ENCODE measurements at regions not wholly inside any gene's neighbourhood (a gene's known extent, or its start where the extent isn't known, plus 50 kb on each side); places are given as distances from the start of the nearest gene placed in this dataset.

DNA sequence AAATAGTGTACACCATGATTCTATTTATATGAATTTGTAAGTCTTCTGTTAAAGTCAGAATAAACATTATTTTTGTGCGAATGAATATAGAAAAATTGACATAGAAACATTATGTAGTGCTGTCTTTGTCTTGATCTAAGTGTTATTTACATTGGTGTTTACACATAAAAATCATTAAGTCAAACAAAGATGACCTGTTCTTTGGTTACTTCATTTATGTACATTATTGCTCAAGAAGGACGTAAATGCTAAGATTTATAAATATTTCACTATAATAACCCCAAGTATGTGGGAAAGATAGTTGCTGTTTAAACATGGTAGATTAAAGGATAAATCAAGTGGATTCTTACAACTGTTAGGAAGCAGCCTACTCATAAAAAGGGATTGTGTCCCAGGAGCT, 536.8 kb upstream of the DSEL start:
- Histone ChIP-seq H3K27ac (ENCODE audit: low read depth in 1 of 2, low read length in 1 of 2) (no peak overlapping the region), H3K4me1 (ENCODE audit: control insufficient read depth in 2 of 2, insufficient read depth in 2 of 2, low read length in 2 of 2) (no peaks in the 10 kb centered on the region), H3K36me3 (ENCODE audit: control insufficient read depth in 2 of 2, insufficient read depth in 2 of 2, low read length in 1 of 2) (no peaks in the 10 kb centered on the region), H3K27me3 (ENCODE audit: control insufficient read depth in 2 of 2, insufficient read depth in 1 of 2, low read length in 1 of 2) (no peaks in the 10 kb centered on the region), H3K4me3 (ENCODE audit: low read length in 2 of 2) (no peak overlapping the region), H3K9me3 (ENCODE audit: control insufficient read depth in 2 of 2, insufficient read depth in 1 of 2, low read length in 1 of 2) (no peaks in the 10 kb centered on the region)
- no peak for DNase-seq (ENCODE audit: low read depth in 6 of 9, low spot score in 9 of 9)
- 95% methylated on average over 2 of the region's 2 CpGs for WGBS

DNA sequence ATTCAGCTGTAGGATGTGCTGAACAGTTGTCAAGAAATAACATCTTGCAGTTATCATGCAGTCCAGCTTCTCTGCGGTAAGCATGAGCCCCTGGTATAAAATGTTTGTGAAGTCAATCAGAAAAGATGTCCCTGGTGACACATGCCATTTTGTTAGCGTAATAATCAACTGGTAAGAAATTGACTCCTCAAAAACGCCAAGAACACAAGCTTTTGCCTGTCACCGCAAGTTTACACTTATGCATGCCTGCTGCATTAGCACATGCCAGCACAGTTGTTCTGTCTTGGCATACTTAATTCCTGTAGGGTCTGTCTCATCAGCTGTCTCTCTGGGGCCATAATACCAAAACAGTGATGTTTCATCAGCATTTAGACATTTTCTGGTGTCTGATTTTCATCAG, 524.8 kb upstream of the DSEL start:
- 92% methylated on average over 4 of the region's 4 CpGs for WGBS
- H3K36me3 ChIP-seq (ENCODE audit: control insufficient read depth in 2 of 2, insufficient read depth in 2 of 2, low read length in 1 of 2) = no peaks in the 10 kb centered on the region
- no peaks in the 10 kb centered on the region for H3K4me1 ChIP-seq (ENCODE audit: control insufficient read depth in 2 of 2, insufficient read depth in 2 of 2, low read length in 2 of 2)
- H3K9me3 ChIP-seq (ENCODE audit: control insufficient read depth in 2 of 2, insufficient read depth in 1 of 2, low read length in 1 of 2) = no peaks in the 10 kb centered on the region
- H3K27me3 ChIP-seq (ENCODE audit: control insufficient read depth in 2 of 2, insufficient read depth in 1 of 2, low read length in 1 of 2) = no peaks in the 10 kb centered on the region
- H3K4me3 ChIP-seq (ENCODE audit: low read length in 2 of 2) = no peak overlapping the region
- no peak for DNase-seq (ENCODE audit: low read depth in 6 of 9, low spot score in 9 of 9)
- no peak overlapping the region for H3K27ac ChIP-seq (ENCODE audit: low read depth in 1 of 2, low read length in 1 of 2)

DNA sequence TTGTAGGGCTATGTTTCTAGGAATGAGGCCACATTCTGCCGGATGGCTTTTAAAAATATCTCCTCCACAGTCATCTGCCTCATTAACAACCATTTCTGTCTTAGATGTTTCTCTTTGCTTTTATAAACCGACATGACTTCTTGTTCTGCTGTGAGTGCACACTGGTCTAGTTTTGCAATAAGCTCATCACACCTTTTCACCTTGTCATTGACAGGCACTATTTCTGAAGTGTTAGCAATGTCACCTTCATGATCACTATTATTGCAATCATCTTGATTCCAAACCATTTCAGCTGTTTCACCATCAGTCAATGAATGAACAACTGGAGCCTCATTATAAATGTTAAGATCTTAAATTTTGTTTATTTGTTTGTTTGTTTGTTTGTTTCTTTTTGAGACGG, 523.7 kb upstream of the DSEL start:
- no peak for DNase-seq (ENCODE audit: low read depth in 6 of 9, low spot score in 9 of 9)
- WGBS = 66% methylated on average over 3 of the region's 3 CpGs

DNA sequence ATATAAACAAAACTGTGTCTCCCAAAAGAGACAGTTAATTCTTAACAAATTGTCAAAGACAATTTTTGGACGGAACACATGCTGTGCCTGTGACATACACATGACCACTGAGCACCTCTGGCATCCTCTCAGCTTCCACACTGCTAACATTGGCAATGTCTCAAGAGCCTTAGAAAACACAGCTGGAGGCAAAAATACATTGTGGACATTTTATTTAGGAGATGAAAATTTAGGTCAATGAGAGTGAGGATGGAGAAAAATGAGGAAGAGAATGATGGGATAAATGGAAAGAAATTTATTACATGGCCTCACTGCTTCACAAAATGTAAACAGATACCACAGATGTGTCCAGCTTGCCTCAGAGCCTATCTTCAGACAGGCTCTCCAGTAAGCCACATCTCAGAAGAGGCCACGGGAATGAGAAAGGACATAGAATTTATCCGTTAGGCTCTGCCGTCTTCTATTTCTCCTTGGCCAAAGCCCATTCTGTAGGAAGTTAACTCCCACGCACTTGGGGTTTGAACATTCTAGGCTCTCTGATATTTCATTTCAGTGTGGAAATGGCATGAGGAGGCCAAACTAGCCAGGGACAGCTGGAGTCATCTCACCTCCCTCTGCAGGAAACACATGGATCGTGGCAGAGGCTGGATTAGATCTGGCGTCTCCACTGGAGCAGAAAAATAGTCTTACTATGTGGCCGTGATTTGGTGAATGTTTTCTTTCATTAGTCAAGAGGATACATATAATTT, 519.4 kb upstream of the DSEL start:
- WGBS = 75% methylated on average over 8 of the region's 8 CpGs
- no peak overlapping the region for H3K27ac ChIP-seq (ENCODE audit: low read depth in 1 of 2, low read length in 1 of 2)
- no peaks in the 10 kb centered on the region for H3K9me3 ChIP-seq (ENCODE audit: control insufficient read depth in 2 of 2, insufficient read depth in 1 of 2, low read length in 1 of 2)
- H3K36me3 ChIP-seq (ENCODE audit: control insufficient read depth in 2 of 2, insufficient read depth in 2 of 2, low read length in 1 of 2) = no peaks in the 10 kb centered on the region
- no peak for DNase-seq (ENCODE audit: low read depth in 6 of 9, low spot score in 9 of 9)
- no peak overlapping the region for H3K4me3 ChIP-seq (ENCODE audit: low read length in 2 of 2)
- H3K27me3 ChIP-seq (ENCODE audit: control insufficient read depth in 2 of 2, insufficient read depth in 1 of 2, low read length in 1 of 2) = no peaks in the 10 kb centered on the region
- no peaks in the 10 kb centered on the region for H3K4me1 ChIP-seq (ENCODE audit: control insufficient read depth in 2 of 2, insufficient read depth in 2 of 2, low read length in 2 of 2)

More for the DNA sequence above, 523.7 kb upstream of the DSEL start:
- Histone ChIP-seq H3K27ac (ENCODE audit: low read depth in 1 of 2, low read length in 1 of 2) (no peak overlapping the region), H3K9me3 (ENCODE audit: control insufficient read depth in 2 of 2, insufficient read depth in 1 of 2, low read length in 1 of 2) (no peaks in the 10 kb centered on the region), H3K27me3 (ENCODE audit: control insufficient read depth in 2 of 2, insufficient read depth in 1 of 2, low read length in 1 of 2) (no peaks in the 10 kb centered on the region), H3K4me1 (ENCODE audit: control insufficient read depth in 2 of 2, insufficient read depth in 2 of 2, low read length in 2 of 2) (no peaks in the 10 kb centered on the region), H3K4me3 (ENCODE audit: low read length in 2 of 2) (no peak overlapping the region), H3K36me3 (ENCODE audit: control insufficient read depth in 2 of 2, insufficient read depth in 2 of 2, low read length in 1 of 2) (no peaks in the 10 kb centered on the region)

DNA sequence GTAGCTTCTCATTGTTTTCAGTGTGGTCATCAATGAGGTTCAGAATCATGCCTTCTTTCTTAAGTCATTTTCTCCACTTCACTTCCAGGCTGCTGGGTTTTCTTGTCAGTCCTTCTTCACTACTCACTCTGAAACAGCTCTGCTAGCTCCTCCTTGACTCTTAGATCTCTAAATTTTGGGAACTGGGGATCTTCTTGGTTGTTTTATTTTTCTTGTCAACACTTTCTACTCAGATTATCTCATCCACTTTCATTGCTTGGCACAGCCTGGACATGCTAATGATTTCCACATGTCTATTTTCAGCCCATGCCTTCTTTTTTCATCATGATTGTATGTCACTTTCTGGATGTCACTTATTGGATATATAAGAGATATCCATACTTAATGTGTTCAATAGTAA, 517.8 kb upstream of the DSEL start:
- H3K27me3 ChIP-seq (ENCODE audit: control insufficient read depth in 2 of 2, insufficient read depth in 1 of 2, low read length in 1 of 2) = no peaks in the 10 kb centered on the region
- H3K4me3 ChIP-seq (ENCODE audit: low read length in 2 of 2) = no peak overlapping the region
- H3K27ac ChIP-seq (ENCODE audit: low read depth in 1 of 2, low read length in 1 of 2) = no peak overlapping the region
- no peaks in the 10 kb centered on the region for H3K4me1 ChIP-seq (ENCODE audit: control insufficient read depth in 2 of 2, insufficient read depth in 2 of 2, low read length in 2 of 2)
- H3K9me3 ChIP-seq (ENCODE audit: control insufficient read depth in 2 of 2, insufficient read depth in 1 of 2, low read length in 1 of 2) = no peaks in the 10 kb centered on the region
- no peak for DNase-seq (ENCODE audit: low read depth in 6 of 9, low spot score in 9 of 9)
- no peaks in the 10 kb centered on the region for H3K36me3 ChIP-seq (ENCODE audit: control insufficient read depth in 2 of 2, insufficient read depth in 2 of 2, low read length in 1 of 2)

DNA sequence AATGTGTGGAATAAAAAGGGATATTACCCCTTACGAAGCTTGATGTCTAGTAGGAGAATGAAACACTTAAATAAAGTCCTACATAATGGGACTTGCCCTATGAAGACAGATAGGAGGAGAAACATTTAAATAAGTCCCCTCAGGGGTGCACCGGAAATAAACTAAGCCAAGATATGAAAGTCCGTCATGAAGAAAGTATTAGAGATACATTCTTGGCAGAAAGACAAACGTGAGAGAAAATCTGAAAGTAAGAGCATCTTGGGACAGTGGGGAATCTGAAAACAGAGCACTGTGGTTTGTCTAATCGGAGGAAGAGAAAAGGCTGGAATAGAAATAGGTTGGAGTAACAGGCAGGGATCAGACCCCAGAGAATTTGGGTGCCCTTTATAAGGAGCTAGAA, 516.9 kb upstream of the DSEL start:
- no peak overlapping the region for H3K27ac ChIP-seq (ENCODE audit: low read depth in 1 of 2, low read length in 1 of 2)
- no peaks in the 10 kb centered on the region for H3K4me1 ChIP-seq (ENCODE audit: control insufficient read depth in 2 of 2, insufficient read depth in 2 of 2, low read length in 2 of 2)
- no peak overlapping the region for H3K4me3 ChIP-seq (ENCODE audit: low read length in 2 of 2)
- no peaks in the 10 kb centered on the region for H3K9me3 ChIP-seq (ENCODE audit: control insufficient read depth in 2 of 2, insufficient read depth in 1 of 2, low read length in 1 of 2)
- H3K36me3 ChIP-seq (ENCODE audit: control insufficient read depth in 2 of 2, insufficient read depth in 2 of 2, low read length in 1 of 2) = no peaks in the 10 kb centered on the region
- DNase-seq (ENCODE audit: low read depth in 6 of 9, low spot score in 9 of 9) = no peak
- H3K27me3 ChIP-seq (ENCODE audit: control insufficient read depth in 2 of 2, insufficient read depth in 1 of 2, low read length in 1 of 2) = no peaks in the 10 kb centered on the region
- 80% methylated on average over 5 of the region's 5 CpGs for WGBS

DNA sequence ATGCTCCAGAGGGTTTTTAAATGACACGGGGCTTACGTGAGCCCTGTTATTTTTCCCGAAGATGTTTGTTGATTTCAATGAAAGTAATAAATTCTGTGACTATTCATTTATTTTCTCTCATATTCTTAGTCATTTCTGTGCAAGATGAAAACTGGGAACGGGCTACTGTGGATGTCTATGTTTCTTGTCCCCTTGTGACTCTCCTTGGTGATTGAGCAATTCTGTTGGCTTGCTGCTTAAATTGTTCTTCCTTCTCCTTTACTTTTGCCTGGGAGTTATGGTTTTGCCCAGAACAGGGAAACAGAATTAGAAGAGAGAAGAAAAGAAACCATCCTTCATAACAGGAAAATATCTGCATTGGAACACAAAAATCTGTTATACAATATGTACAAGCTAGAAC, 508.2 kb upstream of the DSEL start:
- WGBS = 93% methylated on average over 4 of the region's 4 CpGs
- Histone ChIP-seq H3K4me1 (ENCODE audit: control insufficient read depth in 2 of 2, insufficient read depth in 2 of 2, low read length in 2 of 2) (no peaks in the 10 kb centered on the region), H3K36me3 (ENCODE audit: control insufficient read depth in 2 of 2, insufficient read depth in 2 of 2, low read length in 1 of 2) (no peaks in the 10 kb centered on the region), H3K27ac (ENCODE audit: low read depth in 1 of 2, low read length in 1 of 2) (no peak overlapping the region), H3K27me3 (ENCODE audit: control insufficient read depth in 2 of 2, insufficient read depth in 1 of 2, low read length in 1 of 2) (no peaks in the 10 kb centered on the region), H3K4me3 (ENCODE audit: low read length in 2 of 2) (no peak overlapping the region), H3K9me3 (ENCODE audit: control insufficient read depth in 2 of 2, insufficient read depth in 1 of 2, low read length in 1 of 2) (no peaks in the 10 kb centered on the region)
- DNase-seq (ENCODE audit: low read depth in 6 of 9, low spot score in 9 of 9) = no peak

DNA sequence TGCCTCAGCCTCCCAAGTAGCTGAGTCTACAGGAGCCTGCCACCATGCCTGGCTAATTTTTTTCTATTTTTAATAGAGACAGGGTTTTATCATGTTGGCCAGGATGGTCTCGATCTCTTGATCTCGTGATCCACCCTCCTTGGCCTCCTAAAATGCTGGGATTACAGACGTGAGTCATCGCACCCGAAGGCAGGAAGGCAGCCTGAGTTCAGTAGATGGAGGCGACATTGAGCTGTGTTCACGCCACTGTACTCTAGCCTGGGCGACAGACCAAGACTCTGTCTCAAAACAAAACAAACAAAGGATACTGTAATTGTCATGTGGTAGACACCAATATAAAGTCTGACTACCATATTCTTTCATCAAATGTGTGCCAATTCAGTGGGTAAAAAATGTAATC, 500.9 kb upstream of the DSEL start:
- Histone ChIP-seq H3K4me3 (ENCODE audit: low read length in 2 of 2) (no peak overlapping the region), H3K27me3 (ENCODE audit: control insufficient read depth in 2 of 2, insufficient read depth in 1 of 2, low read length in 1 of 2) (no peaks in the 10 kb centered on the region), H3K27ac (ENCODE audit: low read depth in 1 of 2, low read length in 1 of 2) (no peak overlapping the region), H3K4me1 (ENCODE audit: control insufficient read depth in 2 of 2, insufficient read depth in 2 of 2, low read length in 2 of 2) (no peaks in the 10 kb centered on the region), H3K36me3 (ENCODE audit: control insufficient read depth in 2 of 2, insufficient read depth in 2 of 2, low read length in 1 of 2) (no peaks in the 10 kb centered on the region), H3K9me3 (ENCODE audit: control insufficient read depth in 2 of 2, insufficient read depth in 1 of 2, low read length in 1 of 2) (no peaks in the 10 kb centered on the region)
- WGBS = 95% methylated on average over 8 of the region's 8 CpGs
- DNase-seq (ENCODE audit: low read depth in 6 of 9, low spot score in 9 of 9) = no peak

DNA sequence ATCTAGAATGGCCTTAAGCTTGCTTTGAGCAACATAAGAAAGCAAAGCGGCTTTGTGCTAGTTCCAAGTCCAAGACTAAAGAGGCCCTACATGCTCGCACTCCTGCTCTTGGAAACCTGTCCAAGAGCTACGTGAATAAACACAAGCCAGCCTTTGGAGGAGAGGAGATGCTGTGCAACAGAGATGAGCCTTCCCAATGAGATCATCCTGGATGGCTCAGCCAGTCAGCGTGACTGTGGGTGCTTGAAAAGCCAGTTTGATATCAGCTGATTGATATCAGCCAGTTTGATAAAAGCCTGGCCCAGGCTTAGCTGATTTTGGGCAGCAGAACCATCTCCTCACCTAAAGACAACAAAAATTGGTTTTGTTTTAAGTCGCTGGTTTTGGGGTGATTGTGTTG, 481.0 kb upstream of the DSEL start:
- no peak for DNase-seq (ENCODE audit: low read depth in 6 of 9, low spot score in 9 of 9)
- Histone ChIP-seq H3K27me3 (ENCODE audit: control insufficient read depth in 2 of 2, insufficient read depth in 1 of 2, low read length in 1 of 2) (no peaks in the 10 kb centered on the region), H3K4me3 (ENCODE audit: low read length in 2 of 2) (no peak overlapping the region), H3K4me1 (ENCODE audit: control insufficient read depth in 2 of 2, insufficient read depth in 2 of 2, low read length in 2 of 2) (no peaks in the 10 kb centered on the region), H3K36me3 (ENCODE audit: control insufficient read depth in 2 of 2, insufficient read depth in 2 of 2, low read length in 1 of 2) (no peaks in the 10 kb centered on the region), H3K27ac (ENCODE audit: low read depth in 1 of 2, low read length in 1 of 2) (no peak overlapping the region), H3K9me3 (ENCODE audit: control insufficient read depth in 2 of 2, insufficient read depth in 1 of 2, low read length in 1 of 2) (no peaks in the 10 kb centered on the region)
- 77% methylated on average over 5 of the region's 5 CpGs for WGBS

DNA sequence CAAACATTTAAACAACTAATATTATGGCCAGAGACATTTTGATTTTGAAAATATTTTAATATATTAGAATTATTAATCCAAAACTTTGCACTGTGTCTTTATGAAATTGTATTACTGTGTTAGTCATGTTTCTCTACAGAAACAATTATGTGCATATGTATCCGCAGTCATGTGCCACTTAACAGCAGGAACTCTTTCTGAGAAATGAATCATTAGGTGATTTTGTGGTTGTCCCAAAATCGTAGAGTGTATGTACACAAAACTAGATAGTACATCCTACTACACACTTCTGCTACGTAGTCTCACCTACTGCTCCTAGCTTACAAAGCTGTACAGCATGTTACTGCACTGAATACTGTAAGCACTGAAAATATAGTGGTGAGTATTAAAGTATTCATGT, 479.2 kb upstream of the DSEL start:
- no peak overlapping the region for H3K4me3 ChIP-seq (ENCODE audit: low read length in 2 of 2)
- no peak for DNase-seq (ENCODE audit: low read depth in 6 of 9, low spot score in 9 of 9)
- 88% methylated on average over 3 of the region's 3 CpGs for WGBS
- H3K27ac ChIP-seq (ENCODE audit: low read depth in 1 of 2, low read length in 1 of 2) = no peak overlapping the region
- no peaks in the 10 kb centered on the region for H3K27me3 ChIP-seq (ENCODE audit: control insufficient read depth in 2 of 2, insufficient read depth in 1 of 2, low read length in 1 of 2)
- H3K4me1 ChIP-seq (ENCODE audit: control insufficient read depth in 2 of 2, insufficient read depth in 2 of 2, low read length in 2 of 2) = no peaks in the 10 kb centered on the region
- H3K9me3 ChIP-seq (ENCODE audit: control insufficient read depth in 2 of 2, insufficient read depth in 1 of 2, low read length in 1 of 2) = no peaks in the 10 kb centered on the region
- no peaks in the 10 kb centered on the region for H3K36me3 ChIP-seq (ENCODE audit: control insufficient read depth in 2 of 2, insufficient read depth in 2 of 2, low read length in 1 of 2)
